ENCODE measurements at regions not wholly inside any gene's neighbourhood (a gene's known extent, or its start where the extent isn't known, plus 50 kb on each side); places are given as distances from the start of the nearest gene placed in this dataset.
A peak's percentile ranks its signal among the peaks of the same experiment; 100 is the strongest.

DNA sequence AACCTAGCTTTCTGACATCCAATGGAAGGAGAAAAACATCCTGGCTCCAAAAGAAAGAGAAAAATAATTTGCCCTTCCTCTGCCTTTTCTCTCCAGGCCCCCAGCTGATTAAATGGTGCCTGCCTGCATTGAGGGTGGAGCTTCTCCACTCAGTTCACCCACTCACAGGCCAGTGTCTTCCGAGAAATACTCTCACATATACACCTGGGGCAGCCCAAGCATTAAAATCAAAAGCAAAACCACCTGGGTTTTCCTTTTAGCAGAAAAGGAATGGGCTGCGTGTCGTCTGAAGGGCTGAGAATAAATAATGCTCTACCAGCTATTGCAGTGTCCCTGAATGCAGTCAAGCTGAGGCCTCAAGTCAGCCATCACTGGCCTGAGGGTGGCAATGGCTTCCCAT lies 1143.8 kb upstream of the TENM4 start:
- Histone ChIP-seq H3K4me2 (ENCODE audit: insufficient read depth in 1 of 2, low read depth in 2 of 2, low read length in 2 of 2) (no peak overlapping the region), H3K4me3 (ENCODE audit: extremely low read depth in 1 of 4, insufficient read depth in 2 of 4, low read depth in 3 of 4, low read length in 4 of 4) (no peak overlapping the region), H4K91ac (replicated peaks; ENCODE audit: insufficient read length, low read length) (no peak overlapping the region), H4K20me1 (replicated peaks in 1 of 2; ENCODE audit: control insufficient read depth in 1 of 2, insufficient read depth in 2 of 2, low read length in 2 of 2) (no peaks in the 10 kb centered on the region), H3K23ac (ENCODE audit: insufficient read length) (no peak overlapping the region), H3K18ac (ENCODE audit: extremely low read depth, low read length) (no peak overlapping the region), H3K79me2 (ENCODE audit: control insufficient read depth in 1 of 2, insufficient read depth in 2 of 2, low read length in 2 of 2) (no peaks in the 10 kb centered on the region), H3K4me1 (replicated peaks in 1 of 4; ENCODE audit: control insufficient read depth in 3 of 4, insufficient read depth in 4 of 4, low read length in 3 of 4) (no peaks in the 10 kb centered on the region; a peak in 1 of 7 replicates), H3K79me1 (ENCODE audit: low read depth, low read length) (no peaks in the 10 kb centered on the region), H3K27me3 (replicated peaks in 1 of 4; ENCODE audit: control insufficient read depth in 3 of 4, extremely low read depth in 1 of 4, insufficient read depth in 3 of 4, low read length in 3 of 4) (no peaks in the 10 kb centered on the region), H2BK20ac (ENCODE audit: low read length) (no peak overlapping the region), H3K9ac (replicated peaks in 1 of 4; ENCODE audit: extremely low read depth in 1 of 4, low read depth in 3 of 4, low read length in 3 of 4) (no peak overlapping the region), H3K4ac (replicated peaks; ENCODE audit: insufficient read length, low read depth, low read length) (no peak overlapping the region), H3K27ac (ENCODE audit: low read depth, low read length) (no peak overlapping the region), H2BK120ac (replicated peaks; ENCODE audit: low read depth, low read length) (no peak overlapping the region), H4K5ac (ENCODE audit: insufficient read length, low read depth, low read length) (no peak overlapping the region), H3K56ac (replicated peaks; ENCODE audit: insufficient read length, low read depth, low read length) (no peak overlapping the region), H3K9me3 (ENCODE audit: insufficient read depth in 2 of 2, low read depth in 1 of 2, low read length in 1 of 2) (no peaks in the 10 kb centered on the region), H2BK12ac (ENCODE audit: low read depth, low read length) (no peak overlapping the region), H2BK5ac (ENCODE audit: low read depth, low read length) (no peak overlapping the region), H4K8ac (ENCODE audit: extremely low read depth, insufficient read depth, low read length) (no peak overlapping the region), H3K14ac (ENCODE audit: insufficient read length) (no peak overlapping the region), H2AFZ (ENCODE audit: low read length) (no peak overlapping the region), H2BK15ac (ENCODE audit: low read length) (no peak overlapping the region), H3K23me2 (ENCODE audit: low read depth, low read length) (no peaks in the 10 kb centered on the region; the same call in 1 of the 2 replicates), H3K36me3 (ENCODE audit: control insufficient read depth in 2 of 4, insufficient read depth in 4 of 4, low read length in 3 of 4) (no peaks in the 10 kb centered on the region), H2AK5ac (ENCODE audit: low read depth, low read length) (no peak overlapping the region)
- CTCF ChIA-PET (ENCODE audit: partially characterized antibody): interaction anchor here (1.2 to 1.4 kb wide), 2 partner anchors 11 to 17 kb away, joined by 3 read pairs; no protein-coding TSS in a partner anchor
- POLR2A ChIA-PET (ENCODE audit: partially characterized antibody): no interaction called here
- 94% methylated on average over 3 of the region's 3 CpGs; no CpG with 5 or more reads in 1 of the 2 experiments for WGBS, 2 experiments (ENCODE audit: extremely low coverage in 1 of 2, insufficient coverage in 1 of 2, insufficient read length in 1 of 2, insufficient replicate concordance in 2 of 2, low coverage in 1 of 2, low lambda C conversion rate in 2 of 2, missing lambda C conversion rate in 1 of 2)
- TF ChIP-seq RAD21 (IDR thresholded peaks at IDR 0.05 in 1 of 2, conservative IDR thresholded peaks at IDR 0.05 in 1 of 2; ENCODE audit: low read depth in 2 of 2, low read length in 2 of 2) (peak in 1 of 2 experiments; percentile 18; a peak in 1 of 4 replicates), CREB1 (IDR thresholded peaks at IDR 0.05) (no peak)
- FAIRE-seq (no peak), DNase-seq (ENCODE audit: low read depth in 1 of 2, low spot score in 2 of 2) (no peak)

Data from H1 (cell line).